ENCODE measurements at regions not wholly inside any gene's neighbourhood (a gene's known extent, or its start where the extent isn't known, plus 50 kb on each side); places are given as distances from the start of the nearest gene placed in this dataset.

GRCh38 chrX:16357902-16358301 is 190.6 kb downstream of the MAGEB17 start:
- TF ChIP-seq CTCF (IDR thresholded peaks at IDR 0.05): no peak
- no peak for TF ChIP-seq POLR2A (IDR thresholded peaks at IDR 0.05)

Data from body of pancreas (tissue), 4 donors.